Esophagus muscularis mucosa (tissue), 4 donors: ENCODE measurements at regions not wholly inside any gene's neighbourhood (a gene's known extent, or its start where the extent isn't known, plus 50 kb on each side); places are given as distances from the start of the nearest gene placed in this dataset.

Experiments used
- DNase-seq: peaks from one replicate; pipeline ENCODE4 v3.0.0-alpha.2; 2017; ENCODE audit errors: extremely low spot score
- H3K27ac ChIP-seq, 4 donors: fragments of 200-600 bp; sonication (generic); replicated peaks in 1 of 4; 1 replicate in 3 of 4; 2 replicates in 1 of 4; pipeline ENCODE4 v1.5.1; 2016 to 2019; ENCODE audit warnings: mild to moderate bottlenecking in 1 of 4
- H3K27me3 ChIP-seq, 4 donors: fragments of 200-600 bp; sonication (generic); one replicate each; pipeline versions ENCODE4 v1.5.1 to v1.6.0; 2016 to 2019
- H3K36me3 ChIP-seq, 4 donors: fragments of 200-600 bp; sonication (generic); one replicate each; pipeline ENCODE4 v1.5.1; 2016 to 2019
- H3K4me1 ChIP-seq, 4 donors: fragments of 200-600 bp; sonication (generic); one replicate each; pipeline ENCODE4 v1.5.1; 2016 to 2019
- H3K4me3 ChIP-seq, 4 donors: fragments of 200-600 bp; sonication (generic); 1 replicate in 2 of 4; 2 replicates in 2 of 4; pipeline ENCODE4 v1.5.1; 2016 to 2019; ENCODE audit warnings: mild to moderate bottlenecking in 4 of 4, moderate library complexity in 1 of 4
- H3K9me3 ChIP-seq, 4 donors: fragments of 200-600 bp; sonication (generic); 1 replicate in 3 of 4; 2 replicates in 1 of 4; pipeline ENCODE4 v1.5.1; 2016 to 2019
- CTCF ChIP-seq, 3 experiments: fragments of 200-600 bp in 2 of 3; fragments of 450-650 bp in 1 of 3; sonication (generic) in 2 of 3; IDR thresholded peaks; one replicate each; pipeline ENCODE4 v1.5.1; 2017 to 2019; ENCODE audit warnings: antibody characterized with exemption in 3 of 3, mild to moderate bottlenecking in 2 of 3, moderate library complexity in 1 of 3
- EP300 ChIP-seq: sonication (generic); formaldehyde crosslinking; IDR thresholded peaks from one replicate; pipeline ENCODE4 v1.6.1; 2017; ENCODE audit warnings: antibody characterized with exemption
- POLR2A ChIP-seq: fragments of 450-650 bp; IDR thresholded peaks from one replicate; pipeline ENCODE4 v1.6.1; 2017; ENCODE audit warnings: antibody characterized with exemption, moderate library complexity, mild to moderate bottlenecking, low read depth
- POLR2AphosphoS5 ChIP-seq, 2 donors: sonication (generic); formaldehyde crosslinking; IDR thresholded peaks; one replicate each; pipeline ENCODE4 v1.6.1; 2017; ENCODE audit warnings: antibody characterized with exemption in 2 of 2
- WGBS: methylation state at CpG from one replicate; pipeline ENCODE4 v1.1.5; 2018; 5-methylcytosine and 5-hydroxymethylcytosine counted together
- intact Hi-C: fragments of 100-400 bp; cut with DNase I; formaldehyde crosslinking; loops from one replicate; pipeline ENCODE4 v1.15.1; 2023

- TF ChIP-seq POLR2A (no peak), CTCF (IDR thresholded peaks at IDR 0.05) (no peak), POLR2AphosphoS5 (IDR thresholded peaks at IDR 0.05) (no peak), EP300 (no peak)
- no peaks in the 10 kb centered on the region for H3K4me1 ChIP-seq
- H3K9me3 ChIP-seq = no peaks in the 10 kb centered on the region
- no peak overlapping the region for H3K27ac ChIP-seq
- no peaks in the 10 kb centered on the region for H3K27me3 ChIP-seq
- no peak for DNase-seq
- intact Hi-C loops = no loop called here
- no peak overlapping the region for H3K4me3 ChIP-seq
- 54% methylated on average over 2 of the region's 2 CpGs for WGBS
- H3K36me3 ChIP-seq = no peaks in the 10 kb centered on the region
These were observed 802.6 kb downstream of the PDHA2 start for GRCh38 chr4:96642490-96642889.

- 82% methylated on average over 1 of the region's 1 CpG for WGBS
- DNase-seq = no peak
- TF ChIP-seq POLR2AphosphoS5 (IDR thresholded peaks at IDR 0.05) (no peak), POLR2A (no peak), CTCF (IDR thresholded peaks at IDR 0.05) (no peak), EP300 (no peak)
- intact Hi-C loops = no loop called here
- H3K9me3 ChIP-seq = no peaks in the 10 kb centered on the region
- H3K27ac ChIP-seq = no peak overlapping the region
- H3K4me1 ChIP-seq = no peaks in the 10 kb centered on the region
- H3K4me3 ChIP-seq = no peak overlapping the region
- H3K27me3 ChIP-seq = no peaks in the 10 kb centered on the region
- no peaks in the 10 kb centered on the region for H3K36me3 ChIP-seq
These were observed 806.3 kb downstream of the PDHA2 start for GRCh38 chr4:96646146-96646545.

GRCh38 chr4:96649536-96649935 is 809.6 kb downstream of the PDHA2 start:
- WGBS = 62% methylated on average over 1 of the region's 1 CpG
- intact Hi-C loops = no loop called here
- no peak overlapping the region for H3K4me3 ChIP-seq
- H3K4me1 ChIP-seq = no peaks in the 10 kb centered on the region
- no peaks in the 10 kb centered on the region for H3K9me3 ChIP-seq
- TF ChIP-seq POLR2A (no peak), CTCF (IDR thresholded peaks at IDR 0.05) (no peak), EP300 (no peak), POLR2AphosphoS5 (IDR thresholded peaks at IDR 0.05) (no peak)
- no peaks in the 10 kb centered on the region for H3K27me3 ChIP-seq
- H3K27ac ChIP-seq = no peak overlapping the region
- no peaks in the 10 kb centered on the region for H3K36me3 ChIP-seq
- no peak for DNase-seq

GRCh38 chr4:96652158-96652557 is 812.3 kb downstream of the PDHA2 start:
- Histone ChIP-seq H3K27me3 (no peaks in the 10 kb centered on the region), H3K9me3 (no peaks in the 10 kb centered on the region), H3K4me3 (no peak overlapping the region), H3K27ac (no peak overlapping the region), H3K36me3 (no peaks in the 10 kb centered on the region), H3K4me1 (no peaks in the 10 kb centered on the region)
- intact Hi-C loops = no loop called here
- TF ChIP-seq EP300 (no peak), POLR2AphosphoS5 (IDR thresholded peaks at IDR 0.05) (no peak), POLR2A (no peak)
- no peak for DNase-seq
- WGBS = 77% methylated on average over 1 of the region's 1 CpG

GRCh38 chr4:96652821-96653220 is 812.9 kb downstream of the PDHA2 start:
- no peaks in the 10 kb centered on the region for H3K4me1 ChIP-seq
- H3K27me3 ChIP-seq = no peaks in the 10 kb centered on the region
- intact Hi-C loops = no loop called here
- no peaks in the 10 kb centered on the region for H3K36me3 ChIP-seq
- H3K9me3 ChIP-seq = no peaks in the 10 kb centered on the region
- H3K4me3 ChIP-seq = no peak overlapping the region
- DNase-seq = no peak
- H3K27ac ChIP-seq = no peak overlapping the region
- no peak for TF ChIP-seq EP300
- TF ChIP-seq POLR2A = no peak
- no peak for TF ChIP-seq CTCF (IDR thresholded peaks at IDR 0.05)
- TF ChIP-seq POLR2AphosphoS5 (IDR thresholded peaks at IDR 0.05) = no peak
- 92% methylated on average over 7 of the region's 7 CpGs for WGBS
